ENCODE measurements at regions not wholly inside any gene's neighbourhood (a gene's known extent, or its start where the extent isn't known, plus 50 kb on each side); places are given as distances from the start of the nearest gene placed in this dataset.

DNA sequence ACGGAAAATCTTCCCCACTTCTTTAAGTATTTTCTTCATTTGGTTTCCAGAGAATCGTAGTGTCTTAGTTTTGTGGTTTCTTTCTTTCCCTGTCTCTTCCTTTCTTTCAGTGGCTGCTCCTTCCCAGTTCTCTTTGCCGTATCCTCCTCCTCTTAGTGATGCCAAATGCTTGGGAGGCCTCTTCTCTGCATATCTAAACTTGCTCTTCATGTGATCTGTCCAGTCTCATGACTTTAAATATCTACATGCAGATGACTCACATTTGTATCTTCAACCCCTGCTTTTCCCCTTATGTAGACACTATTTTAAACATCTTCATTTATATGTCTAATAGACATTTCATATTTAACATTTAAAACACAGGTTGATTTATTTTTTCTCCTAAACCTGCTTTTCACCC is 149.2 kb downstream of the PTCSC3 start:
- no peak overlapping the region for H3K27ac ChIP-seq
- no peaks in the 10 kb centered on the region for H3K36me3 ChIP-seq (replicated peaks in 1 of 2)
- TF ChIP-seq POLR2A (IDR thresholded peaks at IDR 0.05) = no peak
- TF ChIP-seq, protein P1, sequence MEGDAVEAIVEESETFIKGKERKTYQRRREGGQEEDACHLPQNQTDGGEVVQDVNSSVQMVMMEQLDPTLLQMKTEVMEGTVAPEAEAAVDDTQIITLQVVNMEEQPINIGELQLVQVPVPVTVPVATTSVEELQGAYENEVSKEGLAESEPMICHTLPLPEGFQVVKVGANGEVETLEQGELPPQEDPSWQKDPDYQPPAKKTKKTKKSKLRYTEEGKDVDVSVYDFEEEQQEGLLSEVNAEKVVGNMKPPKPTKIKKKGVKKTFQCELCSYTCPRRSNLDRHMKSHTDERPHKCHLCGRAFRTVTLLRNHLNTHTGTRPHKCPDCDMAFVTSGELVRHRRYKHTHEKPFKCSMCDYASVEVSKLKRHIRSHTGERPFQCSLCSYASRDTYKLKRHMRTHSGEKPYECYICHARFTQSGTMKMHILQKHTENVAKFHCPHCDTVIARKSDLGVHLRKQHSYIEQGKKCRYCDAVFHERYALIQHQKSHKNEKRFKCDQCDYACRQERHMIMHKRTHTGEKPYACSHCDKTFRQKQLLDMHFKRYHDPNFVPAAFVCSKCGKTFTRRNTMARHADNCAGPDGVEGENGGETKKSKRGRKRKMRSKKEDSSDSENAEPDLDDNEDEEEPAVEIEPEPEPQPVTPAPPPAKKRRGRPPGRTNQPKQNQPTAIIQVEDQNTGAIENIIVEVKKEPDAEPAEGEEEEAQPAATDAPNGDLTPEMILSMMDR (IDR thresholded peaks at IDR 0.05) = no peak
- intact Hi-C loops (cut with DNase I) = no loop called here
- DNase-seq = no peak
- H3K4me3 ChIP-seq = no peak overlapping the region
- no peaks in the 10 kb centered on the region for H3K4me1 ChIP-seq (replicated peaks in 1 of 2)
- WGBS, 4 donors = 77 to 90% (median 79%) methylated on average over 3 of the region's 3 CpGs
- no peaks in the 10 kb centered on the region for H3K9me3 ChIP-seq (replicated peaks in 1 of 3)
- no peaks in the 10 kb centered on the region for H3K27me3 ChIP-seq

DNA sequence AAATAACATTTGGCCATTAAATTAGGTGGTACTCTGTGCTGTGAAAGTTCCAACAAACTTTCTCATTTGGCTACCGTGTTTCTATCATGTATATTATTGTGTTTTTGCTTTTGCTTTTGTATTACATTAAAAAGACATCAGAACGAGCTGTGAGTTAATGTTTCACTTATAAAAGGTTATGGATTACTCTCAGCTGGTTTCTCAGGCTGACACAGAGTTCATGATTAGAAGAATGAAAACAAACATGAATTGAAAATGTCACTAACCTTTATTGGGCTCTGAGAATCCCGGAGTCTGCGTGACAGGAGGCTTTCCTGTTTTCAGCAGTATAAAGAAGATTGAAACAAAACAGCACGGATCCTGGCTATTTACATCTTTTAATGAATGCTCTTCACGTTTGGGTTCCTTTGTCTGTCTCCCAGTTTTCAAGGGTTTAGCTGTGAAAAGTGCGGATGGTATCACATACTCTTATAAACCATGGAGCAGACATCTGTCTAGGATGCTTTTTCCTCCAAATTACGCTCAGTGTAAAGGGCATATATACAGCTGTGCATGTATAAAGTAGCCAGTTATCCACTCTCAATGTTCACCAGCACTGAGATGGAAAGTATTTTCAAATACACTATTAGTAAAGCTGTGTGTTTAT is 153.6 kb downstream of the PTCSC3 start:
- Histone ChIP-seq H3K4me1 (replicated peaks in 1 of 2) (no peaks in the 10 kb centered on the region), H3K4me3 (no peak overlapping the region), H3K27ac (no peak overlapping the region), H3K27me3 (no peaks in the 10 kb centered on the region), H3K36me3 (replicated peaks in 1 of 2) (no peaks in the 10 kb centered on the region), H3K9me3 (replicated peaks in 1 of 3) (no peaks in the 10 kb centered on the region)
- intact Hi-C loops (cut with DNase I) = no loop called here
- TF ChIP-seq, protein P1 (IDR thresholded peaks at IDR 0.05) = no peak
- TF ChIP-seq POLR2A (IDR thresholded peaks at IDR 0.05) = no peak
- no peak for DNase-seq
- 57% methylated on average over 8 of the region's 8 CpGs for WGBS, 4 donors

DNA sequence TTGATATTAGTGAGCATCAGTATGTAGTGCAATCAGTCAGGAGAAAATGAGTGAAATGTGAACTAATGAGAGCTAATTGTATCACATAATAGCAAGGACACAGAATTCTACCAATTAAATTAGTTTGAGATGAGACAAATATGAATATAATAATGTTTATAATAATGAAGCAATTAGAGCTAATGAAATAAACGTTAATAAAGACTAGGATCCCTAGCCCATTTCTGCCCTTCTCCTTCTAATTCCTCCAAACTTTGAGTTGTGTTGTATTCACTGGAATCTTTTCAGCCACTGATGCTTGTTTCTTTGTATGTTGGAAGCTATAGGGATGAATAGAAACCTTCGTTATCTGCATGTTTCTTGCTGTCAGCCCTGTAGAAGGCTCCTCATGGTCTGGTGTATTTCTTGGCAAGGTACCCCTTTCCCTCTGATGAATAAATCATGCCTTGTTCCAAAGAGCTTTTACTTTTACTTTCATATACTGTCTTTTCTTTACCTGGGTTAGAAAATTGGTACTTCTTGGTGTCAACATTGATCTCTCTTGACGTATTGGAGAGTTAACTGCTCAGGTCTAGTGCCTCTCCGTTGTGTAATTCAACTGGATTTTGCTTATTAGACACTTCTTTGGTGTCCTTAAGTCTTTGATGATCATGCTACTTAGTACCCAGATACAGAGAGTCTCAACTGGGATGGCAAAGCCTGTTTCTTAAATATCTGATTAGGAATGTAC is 154.8 kb downstream of the PTCSC3 start:
- no peaks in the 10 kb centered on the region for H3K27me3 ChIP-seq
- 59 to 71% (median 62%) methylated on average over 4 of the region's 4 CpGs for WGBS, 4 donors
- no peak overlapping the region for H3K27ac ChIP-seq
- TF ChIP-seq POLR2A (IDR thresholded peaks at IDR 0.05) = no peak
- TF ChIP-seq, protein P1 (IDR thresholded peaks at IDR 0.05) = no peak
- no peaks in the 10 kb centered on the region for H3K36me3 ChIP-seq (replicated peaks in 1 of 2)
- DNase-seq = no peak
- H3K9me3 ChIP-seq (replicated peaks in 1 of 3) = no peaks in the 10 kb centered on the region
- H3K4me1 ChIP-seq (replicated peaks in 1 of 2) = no peaks in the 10 kb centered on the region
- intact Hi-C loops (cut with DNase I) = no loop called here
- no peak overlapping the region for H3K4me3 ChIP-seq

DNA sequence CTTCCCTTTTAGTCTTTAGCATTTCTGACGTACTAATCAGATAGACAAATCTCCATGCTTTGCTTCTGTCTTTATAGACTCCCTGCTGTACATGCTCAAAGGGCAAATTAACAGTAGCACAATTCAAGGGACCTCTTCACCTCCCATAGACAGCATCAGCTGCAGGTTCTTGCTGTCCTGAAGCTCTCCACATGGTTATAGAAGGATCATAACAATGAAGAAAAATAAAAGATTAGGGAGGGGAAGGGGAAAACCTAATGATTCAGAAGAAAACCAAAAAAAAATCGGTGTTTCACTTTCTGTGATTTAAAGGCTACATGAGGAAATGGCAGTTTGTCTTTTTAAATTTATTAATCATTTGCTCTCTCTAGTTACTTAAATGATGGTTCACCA is 155.5 kb downstream of the PTCSC3 start:
- no peak for DNase-seq
- TF ChIP-seq, protein P1 (IDR thresholded peaks at IDR 0.05) = no peak
- no peak for TF ChIP-seq POLR2A (IDR thresholded peaks at IDR 0.05)
- intact Hi-C loops (cut with DNase I) = no loop called here
- no peak overlapping the region for H3K27ac ChIP-seq
- H3K4me1 ChIP-seq (replicated peaks in 1 of 2) = no peaks in the 10 kb centered on the region
- no peaks in the 10 kb centered on the region for H3K9me3 ChIP-seq (replicated peaks in 1 of 3)
- no peaks in the 10 kb centered on the region for H3K27me3 ChIP-seq
- H3K36me3 ChIP-seq (replicated peaks in 1 of 2) = no peaks in the 10 kb centered on the region
- H3K4me3 ChIP-seq = no peak overlapping the region
- 64 to 82% (median 70%) methylated on average over 2 of the region's 2 CpGs for WGBS, 4 donors

Data from adrenal gland (tissue), 9 donors.